Caco-2 (cell line): ENCODE measurements at regions not wholly inside any gene's neighbourhood (a gene's known extent, or its start where the extent isn't known, plus 50 kb on each side); places are given as distances from the start of the nearest gene placed in this dataset.

Source experiments
- BruUV-seq: library from RNA; stranded (reverse); fragments of 400-500 nt; replicated peaks from 2 replicates; lab custom pipeline; 2021; lab: Mats Ljungman, UMichigan
- CTCF ChIA-PET: fragments of 300-600 bp; sonication (Branson Sonifier 250); formaldehyde crosslinking; loops from one replicate; lab custom pipeline; 2022; ENCODE audit warnings: antibody characterized with exemption; lab: Charles Lee
- POLR2A ChIA-PET: fragments of 300-600 bp; sonication (Branson Sonifier 250); formaldehyde crosslinking; loops from one replicate; lab custom pipeline; 2022; ENCODE audit warnings: antibody characterized with exemption; lab: Charles Lee
- DNase-seq, 2 experiments: peaks; one replicate each; pipeline versions ENCODE4 v3.0.0 to v3.0.0-alpha.2; 2020 to 2022
- H3K27me3 ChIP-seq: replicated peaks from 2 replicates; pipeline ENCODE4 v1.6.0; 2011; ENCODE audit warnings: low read length; ENCODE audit not compliant: control insufficient read depth, insufficient read depth
- H3K36me3 ChIP-seq: 2 replicates; pipeline ENCODE4 v1.5.1; 2011; ENCODE audit warnings: low read length; ENCODE audit not compliant: control insufficient read depth, insufficient read depth
- H3K4me1 ChIP-seq: fragments of 250-450 bp; sonication (Bioruptor Pico); 2 replicates; pipeline ENCODE4 v1.5.1; 2020; ENCODE audit warnings: mild to moderate bottlenecking
- H3K4me3 ChIP-seq: 2 replicates; pipeline ENCODE4 v1.5.1; 2011; ENCODE audit warnings: low read depth, mild to moderate bottlenecking, control low read depth, low read length
- H3K9me3 ChIP-seq: fragments of 250-450 bp; sonication (Bioruptor Pico); 2 replicates; pipeline ENCODE4 v1.5.1; 2020; ENCODE audit warnings: mild to moderate bottlenecking, moderate library complexity
- H3K27ac Mint-ChIP-seq: one replicate; pipeline ENCODE4 v1.8.0; 2022; ENCODE audit warnings: mixed read lengths; ENCODE audit not compliant: unreplicated experiment
- H3K27me3 Mint-ChIP-seq: one replicate; pipeline ENCODE4 v1.8.0; 2022; ENCODE audit warnings: mixed read lengths; ENCODE audit not compliant: insufficient read depth, unreplicated experiment
- H3K36me3 Mint-ChIP-seq: one replicate; pipeline ENCODE4 v1.8.0; 2022; ENCODE audit warnings: mild to moderate bottlenecking, mixed read lengths; ENCODE audit not compliant: insufficient read depth, unreplicated experiment
- H3K4me1 Mint-ChIP-seq: one replicate; pipeline ENCODE4 v1.8.0; 2022; ENCODE audit warnings: low read depth, mixed read lengths; ENCODE audit not compliant: unreplicated experiment
- H3K4me3 Mint-ChIP-seq: one replicate; pipeline ENCODE4 v1.8.0; 2022; ENCODE audit warnings: mild to moderate bottlenecking, moderate library complexity, mixed read lengths; ENCODE audit not compliant: unreplicated experiment
- H3K9me3 Mint-ChIP-seq: one replicate; pipeline ENCODE4 v1.8.0; 2022; ENCODE audit warnings: mixed read lengths; ENCODE audit not compliant: unreplicated experiment
- intact Hi-C: fragments of 100-400 bp; cut with micrococcal nuclease; formaldehyde crosslinking; loops from one replicate; pipeline ENCODE4 v1.10.0; 2022; ENCODE audit not compliant: unreplicated experiment
- TF ChIP-seq, protein P1 (sequence below), 2 experiments: fragments of 200-600 bp in 1 of 2; IDR thresholded peaks; 1 replicate in 1 of 2; 2 replicates in 1 of 2; pipeline versions ENCODE4 v1.5.1 to v1.8.0; 2011 to 2022; ENCODE audit warnings: antibody characterized with exemption in 1 of 2, control low read depth in 1 of 2, inconsistent platforms in 1 of 2, low read depth in 1 of 2, low read length in 1 of 2, mild to moderate bottlenecking in 1 of 2, moderate library complexity in 1 of 2; ENCODE audit not compliant: insufficient read depth in 1 of 2, severe bottlenecking in 1 of 2, unreplicated experiment in 1 of 2

DNA sequence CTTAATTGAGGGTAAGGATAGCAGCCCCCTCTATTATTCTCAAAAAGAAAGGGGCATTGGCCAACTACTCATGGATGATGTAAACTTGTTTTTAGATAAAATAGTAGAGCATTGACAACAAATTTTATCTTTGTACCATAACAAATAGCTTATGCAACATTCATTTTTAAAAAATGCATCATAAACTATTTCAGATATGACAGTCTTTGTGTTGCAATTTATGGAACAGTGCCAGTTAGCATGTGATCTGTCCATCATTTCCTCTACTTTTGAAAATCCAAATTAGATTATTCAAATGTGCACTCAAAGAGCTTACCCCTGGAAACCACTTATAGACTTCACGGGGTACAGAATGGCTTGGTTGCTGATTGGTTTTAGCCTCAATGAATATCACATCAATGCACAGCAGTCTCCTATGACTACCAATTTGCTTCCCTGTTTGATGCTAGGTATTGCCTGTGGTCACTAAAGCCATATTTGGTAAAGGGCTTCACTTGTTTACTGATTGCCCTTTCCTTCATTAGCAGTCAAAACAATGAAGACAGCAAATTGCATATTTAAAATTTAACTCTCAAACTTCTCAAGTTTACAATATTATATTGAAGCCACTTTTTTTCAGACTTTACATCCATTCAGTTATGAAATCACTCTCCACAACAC, 274.9 kb upstream of the MGAT4C start:
- POLR2A ChIA-PET: no interaction called here
- Histone ChIP-seq H3K4me3 (no peak overlapping the region), H3K4me1 (no peaks in the 10 kb centered on the region), H3K9me3 (0 out of 2 replicates have a peak, but pooled peaks cover 3% of the 10 kb centered on the region), H3K36me3 (no peaks in the 10 kb centered on the region), H3K27me3 (no peaks in the 10 kb centered on the region)
- no TSS peak for BruUV-seq
- intact Hi-C loops: no loop called here
- Mint-ChIP-seq H3K36me3 (no peaks in the 10 kb centered on the region), H3K4me3 (no peak overlapping the region), H3K27ac (no peak overlapping the region), H3K27me3 (no peaks in the 10 kb centered on the region), H3K9me3 (no peaks in the 10 kb centered on the region), H3K4me1 (no peaks in the 10 kb centered on the region)
- DNase-seq: no peak
- TF ChIP-seq, protein P1, sequence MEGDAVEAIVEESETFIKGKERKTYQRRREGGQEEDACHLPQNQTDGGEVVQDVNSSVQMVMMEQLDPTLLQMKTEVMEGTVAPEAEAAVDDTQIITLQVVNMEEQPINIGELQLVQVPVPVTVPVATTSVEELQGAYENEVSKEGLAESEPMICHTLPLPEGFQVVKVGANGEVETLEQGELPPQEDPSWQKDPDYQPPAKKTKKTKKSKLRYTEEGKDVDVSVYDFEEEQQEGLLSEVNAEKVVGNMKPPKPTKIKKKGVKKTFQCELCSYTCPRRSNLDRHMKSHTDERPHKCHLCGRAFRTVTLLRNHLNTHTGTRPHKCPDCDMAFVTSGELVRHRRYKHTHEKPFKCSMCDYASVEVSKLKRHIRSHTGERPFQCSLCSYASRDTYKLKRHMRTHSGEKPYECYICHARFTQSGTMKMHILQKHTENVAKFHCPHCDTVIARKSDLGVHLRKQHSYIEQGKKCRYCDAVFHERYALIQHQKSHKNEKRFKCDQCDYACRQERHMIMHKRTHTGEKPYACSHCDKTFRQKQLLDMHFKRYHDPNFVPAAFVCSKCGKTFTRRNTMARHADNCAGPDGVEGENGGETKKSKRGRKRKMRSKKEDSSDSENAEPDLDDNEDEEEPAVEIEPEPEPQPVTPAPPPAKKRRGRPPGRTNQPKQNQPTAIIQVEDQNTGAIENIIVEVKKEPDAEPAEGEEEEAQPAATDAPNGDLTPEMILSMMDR (IDR thresholded peaks at IDR 0.05; ENCODE audit: insufficient read depth in 1 of 2, low read depth in 1 of 2, low read length in 1 of 2, severe bottlenecking in 1 of 2, unreplicated experiment in 1 of 2): no peak
- CTCF ChIA-PET: no interaction called here

DNA sequence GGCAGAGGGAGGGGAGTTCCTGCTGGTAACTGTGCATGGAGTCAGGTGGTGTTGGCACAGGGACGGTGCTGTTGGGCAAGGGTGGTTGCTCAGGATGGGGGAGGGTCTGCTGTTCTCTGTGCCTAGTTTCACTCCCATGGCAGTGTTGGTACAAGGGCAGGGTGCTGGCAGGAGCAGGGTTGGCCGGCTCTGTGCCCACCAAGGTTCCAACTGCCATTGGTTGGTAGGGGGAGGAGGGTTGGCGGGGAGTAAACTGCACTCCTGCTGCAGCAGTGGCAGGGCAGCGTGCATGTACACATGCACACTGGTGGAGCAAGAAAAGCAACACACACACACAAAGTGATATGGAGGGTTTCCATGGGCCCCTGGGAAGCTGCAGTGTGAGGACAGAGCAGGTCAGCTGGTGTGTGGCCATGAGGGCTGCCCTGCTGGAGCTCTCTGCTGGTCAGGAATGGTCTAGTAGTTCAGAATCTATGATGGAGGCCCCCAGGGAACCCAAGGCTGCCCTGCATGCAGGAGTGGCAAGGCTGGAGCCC, 269.9 kb upstream of the MGAT4C start:
- Histone ChIP-seq H3K9me3 (0 out of 2 replicates have a peak, but pooled peaks cover 3% of the 10 kb centered on the region), H3K4me3 (no peak overlapping the region), H3K4me1 (no peaks in the 10 kb centered on the region), H3K36me3 (no peaks in the 10 kb centered on the region), H3K27me3 (no peaks in the 10 kb centered on the region)
- no peak overlapping the region for H3K4me3 Mint-ChIP-seq
- no peaks in the 10 kb centered on the region for H3K27me3 Mint-ChIP-seq
- no peak overlapping the region for H3K27ac Mint-ChIP-seq
- CTCF ChIA-PET: no interaction called here
- intact Hi-C loops: no loop called here
- POLR2A ChIA-PET: no interaction called here
- H3K9me3 Mint-ChIP-seq: peaks cover 13% of the 10 kb centered on the region
- TF ChIP-seq, protein P1 (IDR thresholded peaks at IDR 0.05; ENCODE audit: insufficient read depth in 1 of 2, low read depth in 1 of 2, low read length in 1 of 2, severe bottlenecking in 1 of 2, unreplicated experiment in 1 of 2): no peak
- BruUV-seq: no TSS peak
- H3K4me1 Mint-ChIP-seq: no peaks in the 10 kb centered on the region
- no peaks in the 10 kb centered on the region for H3K36me3 Mint-ChIP-seq
- DNase-seq: no peak

DNA sequence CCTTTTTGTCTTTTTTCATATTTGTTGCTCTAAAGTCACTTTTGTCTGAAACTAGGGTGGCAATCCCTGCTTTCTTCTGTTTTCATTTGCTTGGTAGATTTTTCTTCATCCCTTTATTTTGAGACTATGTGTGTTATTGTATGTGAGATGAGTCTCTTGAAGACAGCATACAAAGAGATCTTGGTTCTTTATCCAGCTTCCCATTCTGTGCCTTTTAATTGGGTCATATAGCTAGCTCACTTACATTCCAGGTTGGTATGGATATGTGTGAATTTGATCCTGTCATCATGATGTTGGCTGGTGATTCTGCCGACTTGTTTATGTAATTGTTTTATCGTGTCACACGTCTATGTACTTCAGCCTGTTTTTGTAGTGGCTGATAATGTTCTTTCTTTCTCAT, 267.7 kb upstream of the MGAT4C start:
- Mint-ChIP-seq H3K36me3 (no peaks in the 10 kb centered on the region), H3K27ac (no peak overlapping the region), H3K4me3 (no peak overlapping the region), H3K27me3 (no peaks in the 10 kb centered on the region), H3K4me1 (no peaks in the 10 kb centered on the region), H3K9me3 (peaks cover 13% of the 10 kb centered on the region)
- no peak for DNase-seq
- BruUV-seq: no TSS peak
- Histone ChIP-seq H3K4me1 (no peaks in the 10 kb centered on the region), H3K4me3 (no peak overlapping the region), H3K36me3 (no peaks in the 10 kb centered on the region), H3K27me3 (no peaks in the 10 kb centered on the region), H3K9me3 (0 out of 2 replicates have a peak, but pooled peaks cover 3% of the 10 kb centered on the region)
- CTCF ChIA-PET: no interaction called here
- TF ChIP-seq, protein P1 (IDR thresholded peaks at IDR 0.05; ENCODE audit: insufficient read depth in 1 of 2, low read depth in 1 of 2, low read length in 1 of 2, severe bottlenecking in 1 of 2, unreplicated experiment in 1 of 2): no peak
- intact Hi-C loops: no loop called here
- POLR2A ChIA-PET: no interaction called here
